Erythroblast (primary cell): ENCODE measurements at regions not wholly inside any gene's neighbourhood (a gene's known extent, or its start where the extent isn't known, plus 50 kb on each side); places are given as distances from the start of the nearest gene placed in this dataset.

Experiments used
- GATA1 ChIP-seq: IDR thresholded peaks from 2 replicates; pipeline ENCODE4 v1.6.1; 2011; ENCODE audit warnings: low read depth, mild to moderate bottlenecking, control low read depth, low read length, moderate library complexity
- POLR2A ChIP-seq: IDR thresholded peaks from 2 replicates; pipeline ENCODE4 v1.6.1; 2011; ENCODE audit warnings: mild to moderate bottlenecking, low read length

DNA sequence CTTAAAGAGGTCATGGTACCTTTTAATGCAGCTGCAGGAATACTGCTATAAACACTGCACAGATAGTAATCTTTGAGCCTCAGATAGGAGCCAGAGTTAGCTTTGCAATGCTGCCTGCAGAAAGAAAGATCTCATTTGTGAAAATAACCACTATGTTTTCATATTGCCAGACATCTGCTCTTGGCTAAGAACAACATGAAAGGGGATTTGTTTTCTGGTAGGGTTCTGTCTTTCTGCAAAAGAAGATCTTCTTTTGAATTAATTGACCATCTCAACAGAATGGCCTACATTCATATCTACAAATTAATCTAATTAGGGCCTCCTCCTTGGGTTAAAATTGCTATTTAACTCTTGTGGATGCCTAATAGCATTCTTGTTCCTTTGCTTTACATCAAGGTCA lies 177.6 kb upstream of the DPYD start:
- TF ChIP-seq POLR2A (no peak), GATA1 (no peak)
